Uterus (tissue), 3 donors: ENCODE measurements at regions not wholly inside any gene's neighbourhood (a gene's known extent, or its start where the extent isn't known, plus 50 kb on each side); places are given as distances from the start of the nearest gene placed in this dataset.
"Not testable (repeated sequence)": the region's sequence is repeated elsewhere in the genome, so short reads cannot be mapped to it uniquely, and the experiment has no call there.

Source experiments
- DNase-seq, 2 donors: peaks; one replicate each; pipeline ENCODE4 v3.0.0-alpha.2; 2019 to 2020
- H3K27ac ChIP-seq, 2 donors: fragments of 200-600 bp; sonication (generic); 1 replicate in 1 of 2; 2 replicates in 1 of 2; pipeline ENCODE4 v1.5.1; 2016 to 2018
- H3K27me3 ChIP-seq, 2 donors: fragments of 200-600 bp; sonication (generic); one replicate each; pipeline ENCODE4 v1.5.1; 2018 to 2019; ENCODE audit warnings: control low read depth in 1 of 2
- H3K36me3 ChIP-seq, 2 donors: fragments of 200-600 bp; sonication (generic); one replicate each; pipeline ENCODE4 v1.5.1; 2019; ENCODE audit warnings: control low read depth in 1 of 2
- H3K4me1 ChIP-seq, 2 donors: fragments of 200-600 bp; sonication (generic); one replicate each; pipeline ENCODE4 v1.5.1; 2018 to 2019; ENCODE audit warnings: control low read depth in 1 of 2
- H3K4me3 ChIP-seq, 2 donors: fragments of 200-600 bp; sonication (generic); 1 replicate in 1 of 2; 2 replicates in 1 of 2; pipeline ENCODE4 v1.5.1; 2018 to 2019; ENCODE audit warnings: mild to moderate bottlenecking in 1 of 2
- H3K9me3 ChIP-seq, 2 donors: fragments of 200-600 bp; sonication (generic); one replicate each; pipeline ENCODE4 v1.5.1; 2019; ENCODE audit warnings: control low read depth in 1 of 2
- intact Hi-C: fragments of 100-400 bp; cut with DNase I; formaldehyde crosslinking; loops from one replicate; pipeline ENCODE4 v1.15.1; 2023; ENCODE audit warnings: low total_unique reads
- donor health status: DM: yes; HTN: yes; CAD: no.

DNA sequence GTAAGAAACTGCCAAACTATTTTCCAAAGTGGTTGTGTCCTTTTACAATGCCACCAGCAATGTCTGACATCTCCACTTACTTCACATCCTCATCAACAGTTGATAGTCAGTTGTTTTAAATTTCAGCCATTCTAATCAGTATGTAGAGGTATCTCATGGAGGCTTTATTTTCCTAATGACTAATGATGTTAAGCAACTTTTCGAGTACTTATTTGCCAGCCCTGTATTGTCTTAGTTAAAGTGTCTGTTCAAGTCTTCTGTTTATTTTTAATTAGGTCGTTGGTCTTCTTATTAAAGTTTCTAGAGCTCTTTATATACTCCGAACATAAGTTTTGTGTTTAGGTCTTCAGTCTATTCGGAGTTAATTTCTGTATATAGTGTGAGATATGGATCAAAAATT is 54.9 kb upstream of the NBPF12 start:
- H3K27me3 ChIP-seq, intact Hi-C loops, DNase-seq, H3K9me3 ChIP-seq, H3K27ac ChIP-seq, H3K4me3 ChIP-seq, H3K36me3 ChIP-seq, H3K4me1 ChIP-seq: not testable (repeated sequence)

DNA sequence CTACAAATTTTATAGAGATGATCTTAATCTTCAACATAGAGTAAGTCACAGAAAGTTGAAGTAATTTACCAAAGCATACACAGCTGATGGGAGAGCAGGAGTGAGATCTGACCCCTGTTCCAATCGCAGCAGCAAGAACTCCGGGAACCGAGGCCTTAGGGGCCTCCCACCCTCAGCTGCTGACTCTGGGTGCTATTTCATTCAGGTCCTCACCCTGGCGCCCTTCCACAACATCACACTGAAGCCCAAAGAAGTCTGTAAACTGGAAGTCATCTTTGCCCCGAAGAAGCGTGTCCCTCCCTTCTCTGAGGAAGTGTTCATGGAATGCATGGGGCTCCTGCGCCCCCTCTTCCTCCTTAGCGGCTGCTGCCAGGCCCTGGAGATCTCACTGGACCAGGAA is 57.0 kb upstream of the NBPF12 start:
- H3K27me3 ChIP-seq, H3K36me3 ChIP-seq, intact Hi-C loops, H3K4me1 ChIP-seq, H3K4me3 ChIP-seq, H3K9me3 ChIP-seq, DNase-seq, H3K27ac ChIP-seq: not testable (repeated sequence)

DNA sequence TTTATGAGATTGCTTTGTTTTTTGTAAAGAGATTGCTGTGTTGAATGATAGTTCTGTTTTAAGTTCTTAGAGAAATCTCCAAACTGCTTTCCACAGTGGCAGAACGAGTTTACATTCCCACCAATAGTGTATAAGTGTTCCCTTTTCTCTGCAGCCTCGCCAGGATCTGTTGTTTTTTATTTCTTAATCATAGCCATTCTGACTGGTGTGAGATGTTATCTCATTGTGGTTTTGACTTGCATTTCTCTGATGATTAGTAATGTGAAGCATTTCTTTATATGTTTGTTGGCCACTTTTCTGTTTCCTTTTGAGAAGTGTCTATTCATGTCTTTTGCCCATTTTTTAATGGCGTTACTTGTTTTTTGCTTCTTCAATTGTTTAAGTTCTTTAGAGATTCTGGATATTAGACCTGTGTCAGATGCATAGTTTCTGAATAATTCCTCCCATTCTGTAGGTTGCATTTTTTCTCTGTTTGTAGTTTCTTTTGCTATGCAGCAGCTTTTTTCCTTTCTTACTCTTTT is 74.3 kb upstream of the NBPF12 start:
- H3K27me3 ChIP-seq, DNase-seq, H3K4me1 ChIP-seq, H3K9me3 ChIP-seq, H3K27ac ChIP-seq, H3K4me3 ChIP-seq, intact Hi-C loops, H3K36me3 ChIP-seq: not testable (repeated sequence)

DNA sequence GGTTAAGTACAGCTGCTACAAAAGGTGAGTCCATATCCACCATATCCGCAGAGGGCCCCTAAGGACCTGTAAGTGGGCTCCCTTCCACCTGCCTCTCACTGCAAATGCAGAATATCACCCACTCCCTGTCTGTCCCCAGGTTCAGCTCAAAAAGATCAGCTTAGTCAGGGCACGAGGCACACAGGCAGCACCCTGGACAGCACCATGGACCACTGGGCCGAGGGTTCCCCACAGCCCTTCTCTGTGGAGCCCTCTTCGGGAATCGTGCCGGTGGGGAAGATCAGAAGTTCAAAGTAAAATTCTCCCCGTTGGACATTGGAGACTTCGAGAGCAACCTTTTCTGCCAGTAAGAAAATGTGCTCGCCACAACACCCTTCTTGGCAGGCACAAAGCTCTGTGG is 85.0 kb upstream of the NBPF12 start:
- H3K27me3 ChIP-seq, H3K36me3 ChIP-seq, H3K9me3 ChIP-seq, DNase-seq, H3K4me1 ChIP-seq, H3K4me3 ChIP-seq, H3K27ac ChIP-seq, intact Hi-C loops: not testable (repeated sequence)

DNA sequence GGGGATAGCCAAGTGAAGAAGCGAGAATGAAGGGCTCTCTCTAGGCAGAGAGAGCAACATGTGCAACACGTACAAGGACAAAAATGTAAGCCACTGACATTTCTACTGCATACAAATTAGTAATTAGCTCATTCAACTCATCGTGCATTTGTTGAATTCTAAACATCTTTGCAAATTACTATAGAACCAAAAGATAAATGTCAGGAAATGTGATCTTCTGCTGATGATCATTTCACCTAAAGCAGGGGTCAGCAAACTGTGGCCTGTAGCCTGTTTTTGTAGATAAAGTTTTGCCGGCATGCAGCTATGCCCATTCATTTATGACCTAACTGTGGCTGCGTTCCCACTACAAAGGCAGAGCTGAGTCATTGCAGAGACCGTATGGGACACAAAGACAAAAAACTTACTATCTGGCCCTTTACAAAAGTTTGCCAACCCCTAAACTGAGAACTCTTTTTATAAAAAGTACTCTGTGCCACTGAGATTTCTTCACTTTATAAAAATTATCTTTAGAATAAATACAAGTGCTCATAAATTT is 87.7 kb upstream of the NBPF12 start:
- intact Hi-C loops, H3K4me1 ChIP-seq, DNase-seq, H3K27ac ChIP-seq, H3K36me3 ChIP-seq, H3K4me3 ChIP-seq, H3K27me3 ChIP-seq, H3K9me3 ChIP-seq: not testable (repeated sequence)

DNA sequence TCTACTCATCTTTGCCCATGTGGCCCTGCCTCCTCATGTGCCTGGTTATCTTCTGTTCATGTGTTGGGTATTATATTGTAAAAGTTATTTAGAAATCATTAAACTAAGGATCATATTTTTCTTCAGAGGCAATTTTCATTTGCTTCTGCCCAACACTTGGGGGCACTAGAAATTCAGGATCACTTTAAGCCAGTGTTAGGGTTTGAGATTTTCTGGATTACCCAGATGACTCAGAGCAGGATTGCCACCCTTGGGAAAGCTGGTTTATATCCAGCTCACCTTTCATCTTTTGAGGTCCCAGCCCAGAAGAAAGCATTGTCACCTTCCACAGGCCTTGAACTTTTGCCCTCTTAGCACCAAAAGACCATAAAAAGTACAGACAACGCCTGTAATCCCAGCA is 99.4 kb upstream of the NBPF12 start:
- H3K36me3 ChIP-seq, DNase-seq, intact Hi-C loops, H3K4me1 ChIP-seq, H3K9me3 ChIP-seq, H3K27me3 ChIP-seq, H3K4me3 ChIP-seq, H3K27ac ChIP-seq: not testable (repeated sequence)

DNA sequence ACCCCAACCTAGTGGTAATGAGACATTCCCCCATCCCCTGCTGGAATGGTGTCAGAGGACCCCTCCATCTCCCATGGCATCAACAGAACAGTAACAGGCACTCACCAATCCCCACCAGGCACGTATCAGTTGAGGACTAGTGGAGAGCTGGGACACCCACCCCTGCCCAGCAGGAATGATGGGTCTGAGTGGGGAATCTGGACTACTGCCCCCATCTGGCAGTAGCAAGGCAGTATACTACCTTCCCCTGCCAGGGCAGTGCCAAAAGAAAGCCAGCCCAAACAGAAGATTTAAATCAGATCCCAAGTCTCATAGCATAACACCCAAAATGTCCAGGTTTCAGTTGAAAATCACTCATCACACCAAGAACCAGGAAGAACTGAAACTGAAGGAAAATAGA is 111.2 kb upstream of the NBPF12 start:
- H3K27me3 ChIP-seq, H3K4me3 ChIP-seq, intact Hi-C loops, DNase-seq, H3K27ac ChIP-seq, H3K36me3 ChIP-seq, H3K4me1 ChIP-seq, H3K9me3 ChIP-seq: not testable (repeated sequence)

DNA sequence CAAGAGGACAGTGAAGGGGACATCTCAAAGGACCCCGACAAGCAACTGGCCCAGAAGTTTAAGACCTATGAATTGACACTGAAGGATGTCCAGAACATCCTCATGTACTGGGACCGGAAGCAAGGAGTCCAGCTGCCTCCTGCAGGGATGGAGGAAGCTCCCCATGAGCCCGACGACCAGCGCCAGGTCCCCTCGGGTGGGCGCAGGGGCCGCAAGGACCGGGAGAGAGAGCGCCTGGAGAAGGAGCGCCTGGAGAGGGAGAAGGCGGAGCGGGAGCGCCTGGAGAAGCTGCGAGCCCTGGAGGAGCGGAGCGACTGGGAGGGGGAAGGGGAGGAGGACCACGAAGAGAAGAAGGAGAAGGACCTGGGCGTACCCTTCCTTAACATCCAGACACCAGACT is 143.9 kb upstream of the NBPF12 start:
- H3K4me3 ChIP-seq, H3K36me3 ChIP-seq, DNase-seq, H3K27ac ChIP-seq, intact Hi-C loops, H3K27me3 ChIP-seq, H3K4me1 ChIP-seq, H3K9me3 ChIP-seq: not testable (repeated sequence)

DNA sequence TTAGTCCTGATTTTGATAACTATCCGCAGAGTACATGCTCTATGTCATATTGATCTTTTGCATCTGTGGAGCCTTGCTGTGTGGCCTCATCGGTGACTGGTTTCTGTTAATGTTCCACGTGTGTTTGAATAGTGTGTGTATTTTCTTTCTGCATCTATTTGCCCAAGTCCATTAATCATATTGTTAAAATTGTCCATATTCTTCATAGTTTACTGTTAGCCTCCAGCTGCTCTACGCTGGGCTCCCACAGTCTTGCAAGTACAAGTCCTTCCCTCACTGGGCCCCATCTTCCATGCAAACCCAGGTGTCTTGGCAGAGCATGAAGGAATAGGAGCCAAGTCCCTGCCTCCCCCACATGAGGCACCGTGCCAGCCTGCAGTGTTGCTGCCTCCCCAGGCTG is 145.4 kb upstream of the NBPF12 start:
- H3K27ac ChIP-seq, H3K4me1 ChIP-seq, H3K9me3 ChIP-seq, H3K4me3 ChIP-seq, intact Hi-C loops, H3K36me3 ChIP-seq, H3K27me3 ChIP-seq: not testable (repeated sequence)
- DNase-seq, result peak in 1 of 2 donors; percentile 51

DNA sequence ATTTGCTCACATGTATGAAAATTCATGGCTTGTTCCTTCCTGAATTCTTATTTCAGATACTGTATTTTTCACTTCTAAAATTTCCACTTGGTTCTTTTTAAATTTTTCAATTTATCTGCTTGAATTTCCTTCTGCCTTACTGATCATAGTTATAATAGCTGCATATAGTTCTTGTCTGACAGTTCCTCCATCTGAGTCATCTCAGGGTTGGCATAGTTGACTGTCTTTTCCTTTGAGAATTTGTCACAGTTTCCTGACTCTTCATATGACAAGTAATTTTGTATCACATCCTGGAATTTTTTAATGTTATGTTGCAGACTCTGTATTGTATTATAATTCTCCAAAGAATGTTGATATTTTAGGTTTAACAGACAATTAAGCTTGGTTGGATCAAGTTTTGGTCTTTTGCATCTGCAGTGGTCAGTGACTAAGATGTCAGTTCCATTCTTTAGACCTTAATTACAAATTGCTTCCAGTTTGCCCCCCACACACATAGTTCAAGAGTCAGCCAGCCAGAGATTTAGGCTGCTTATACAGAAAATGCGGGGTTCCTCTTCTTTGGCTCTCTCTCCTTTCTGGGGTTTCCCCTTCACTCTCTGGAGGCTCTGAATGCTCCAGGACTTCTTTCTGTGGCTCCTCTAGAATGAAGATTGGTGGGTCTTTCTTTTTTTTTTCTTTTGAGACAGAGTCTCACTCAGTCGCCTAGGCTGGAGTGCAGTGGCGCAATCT is 153.7 kb upstream of the NBPF12 start:
- intact Hi-C loops, DNase-seq: not testable (repeated sequence)

DNA sequence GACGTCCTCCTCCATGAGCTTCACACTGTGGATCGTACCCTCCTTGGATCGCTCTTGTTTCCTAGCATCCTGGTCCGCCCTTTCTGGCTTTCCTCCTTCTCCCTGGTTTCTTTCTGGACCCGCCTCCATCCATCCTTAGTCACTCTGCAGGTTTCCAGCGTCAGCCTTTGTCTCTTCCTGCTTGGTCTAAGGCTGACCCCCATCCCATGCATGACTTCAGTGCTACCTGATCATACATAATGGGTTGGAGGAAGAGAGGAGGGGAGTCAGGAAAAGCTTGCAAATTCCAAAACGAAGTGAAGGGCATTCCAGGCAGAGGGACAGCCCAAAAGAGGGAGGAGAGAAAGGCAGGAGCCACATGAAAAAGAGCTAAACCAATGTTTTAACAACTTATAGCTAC is 156.9 kb upstream of the NBPF12 start:
- H3K27ac ChIP-seq, DNase-seq, intact Hi-C loops, H3K27me3 ChIP-seq, H3K4me1 ChIP-seq, H3K4me3 ChIP-seq, H3K36me3 ChIP-seq, H3K9me3 ChIP-seq: not testable (repeated sequence)

More for the DNA sequence above, 153.7 kb upstream of the NBPF12 start:
- not testable (repeated sequence) for H3K4me3 ChIP-seq, H3K4me1 ChIP-seq, H3K27ac ChIP-seq, H3K27me3 ChIP-seq, H3K36me3 ChIP-seq, H3K9me3 ChIP-seq

DNA sequence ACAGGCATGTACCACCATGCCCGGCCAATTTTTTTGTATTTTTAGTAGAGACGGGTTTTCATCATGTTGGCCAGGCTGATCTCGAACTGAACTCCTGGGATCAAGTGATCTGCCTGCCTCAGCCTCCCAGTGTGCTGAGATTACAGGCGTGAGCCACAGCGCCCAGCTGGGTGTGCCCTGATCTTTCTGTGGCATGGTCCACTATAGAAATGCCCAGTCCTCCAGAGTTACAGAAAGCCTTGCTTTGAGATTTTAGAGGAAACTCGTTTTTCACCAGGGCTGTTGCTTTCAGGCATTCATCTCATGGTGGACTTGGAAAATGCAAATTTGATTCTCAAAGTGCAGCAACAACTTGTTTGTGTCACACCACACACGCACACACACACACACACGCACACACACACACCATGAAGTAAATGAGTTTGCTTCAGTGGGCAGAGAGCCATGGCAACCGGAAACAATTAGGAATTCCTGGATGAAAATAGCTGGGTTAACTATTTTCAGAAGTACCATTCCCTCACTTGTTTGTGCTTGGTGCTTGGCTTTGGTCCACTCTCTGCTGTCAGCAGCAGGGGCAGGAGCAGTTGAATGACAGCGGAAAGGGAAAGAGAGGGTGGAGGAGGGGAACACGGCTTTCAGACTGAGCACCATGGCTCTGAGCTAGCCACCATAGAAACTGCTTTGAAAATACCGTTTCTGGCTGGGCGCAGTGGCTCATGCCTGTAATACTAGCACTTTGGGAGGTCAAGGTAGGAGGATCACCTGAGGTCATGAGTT is 160.1 kb upstream of the NBPF12 start:
- intact Hi-C loops, H3K27me3 ChIP-seq, H3K9me3 ChIP-seq, H3K4me1 ChIP-seq, H3K27ac ChIP-seq, H3K36me3 ChIP-seq, DNase-seq, H3K4me3 ChIP-seq: not testable (repeated sequence)

DNA sequence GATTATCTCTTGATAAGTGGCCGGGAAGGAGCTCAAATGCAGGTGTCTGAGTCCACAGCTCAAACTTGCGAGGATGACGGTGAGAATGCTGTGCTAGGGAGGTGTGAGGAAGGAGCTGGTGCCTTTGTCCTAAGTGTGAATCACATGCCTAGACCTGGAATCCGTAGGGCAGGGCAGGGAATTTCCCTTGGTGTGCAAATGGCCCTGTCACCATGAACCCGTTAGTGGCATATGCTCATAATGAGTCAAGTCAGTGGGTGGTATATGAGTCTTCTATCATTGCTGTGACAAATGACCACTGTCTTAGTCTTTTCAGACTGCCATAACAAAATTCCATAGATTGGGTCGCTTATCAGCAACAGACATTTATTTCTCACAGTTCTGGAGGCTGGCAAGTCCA is 163.1 kb upstream of the NBPF12 start:
- H3K27ac ChIP-seq, H3K9me3 ChIP-seq, DNase-seq, H3K27me3 ChIP-seq, H3K36me3 ChIP-seq, H3K4me1 ChIP-seq, intact Hi-C loops, H3K4me3 ChIP-seq: not testable (repeated sequence)
